ENCODE measurements at regions not wholly inside any gene's neighbourhood (a gene's known extent, or its start where the extent isn't known, plus 50 kb on each side); places are given as distances from the start of the nearest gene placed in this dataset.
"Not testable (repeated sequence)": the region's sequence is repeated elsewhere in the genome, so short reads cannot be mapped to it uniquely, and the experiment has no call there.

GRCh38 chr13:66205807-66206206, 1024.3 kb downstream of the PCDH9 start:
- no peaks in the 10 kb centered on the region for H3K36me3 Mint-ChIP-seq
- no peak for DNase-seq
- H3K27me3 Mint-ChIP-seq, result no peaks in the 10 kb centered on the region
- ATAC-seq (replicated peaks), result no peak
- H3K27ac Mint-ChIP-seq, result no peak overlapping the region
- no peaks in the 10 kb centered on the region for H3K9me3 Mint-ChIP-seq
- no peak overlapping the region for H3K4me3 Mint-ChIP-seq
- H3K4me1 Mint-ChIP-seq, result no peaks in the 10 kb centered on the region

- Mint-ChIP-seq H3K27ac (no peak overlapping the region), H3K4me3 (no peak overlapping the region), H3K27me3 (no peaks in the 10 kb centered on the region), H3K36me3 (no peaks in the 10 kb centered on the region), H3K4me1 (no peaks in the 10 kb centered on the region), H3K9me3 (peaks cover 0 to 5% of the 10 kb centered on the region in 2 donors)
- DNase-seq (no peak), ATAC-seq (replicated peaks) (peak in 1 of 2 donors; percentile 60)
Measured at GRCh38 chr13:66200555-66200954, 1029.6 kb downstream of the PCDH9 start.

DNA sequence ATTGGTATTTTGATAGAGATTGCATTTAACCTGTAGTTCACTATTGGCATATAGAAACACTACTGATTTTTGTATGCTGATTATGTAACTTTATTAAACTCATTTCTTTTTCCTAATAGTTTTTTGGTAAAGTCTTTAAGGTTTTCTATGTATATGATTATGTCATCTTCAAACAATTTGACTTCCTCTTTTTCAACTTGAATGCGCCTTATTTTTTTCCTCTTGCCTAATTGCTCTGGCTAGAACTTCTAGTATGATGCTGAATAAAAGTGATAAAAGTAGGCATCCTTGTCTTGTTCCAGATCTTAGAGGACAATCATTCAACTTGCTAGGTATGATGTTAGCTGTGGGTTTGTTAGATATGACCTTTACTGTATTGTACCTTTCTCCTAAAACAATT, 1034.9 kb downstream of the PCDH9 start:
- no peak overlapping the region for H3K4me3 Mint-ChIP-seq
- no peak for ATAC-seq (replicated peaks)
- H3K27ac Mint-ChIP-seq, result no peak overlapping the region
- H3K9me3 Mint-ChIP-seq, result peaks cover 0 to 5% of the 10 kb centered on the region in 2 donors
- no peaks in the 10 kb centered on the region for H3K36me3 Mint-ChIP-seq
- no peak for DNase-seq
- no peaks in the 10 kb centered on the region for H3K4me1 Mint-ChIP-seq
- no peaks in the 10 kb centered on the region for H3K27me3 Mint-ChIP-seq

DNA sequence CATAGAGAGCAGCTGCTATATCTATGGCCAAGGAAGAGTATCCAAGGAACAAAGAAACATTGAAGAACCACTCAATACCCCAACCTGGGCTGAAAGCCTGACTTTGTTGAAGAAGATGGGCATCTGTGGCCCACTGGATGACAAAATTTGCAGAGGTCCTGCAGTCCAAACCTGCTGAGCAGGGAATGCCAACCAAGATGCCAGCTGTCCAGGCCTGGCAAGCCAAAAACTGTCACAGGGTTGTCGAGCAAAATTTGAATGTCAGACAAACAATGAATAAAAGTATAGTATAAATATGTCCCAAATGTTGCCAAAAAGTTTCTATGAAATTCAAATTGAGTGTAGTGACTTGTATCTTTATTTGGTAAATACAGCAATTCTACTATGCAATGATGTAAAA, 1040.2 kb downstream of the PCDH9 start:
- H3K4me1 Mint-ChIP-seq, result no peaks in the 10 kb centered on the region
- no peak overlapping the region for H3K4me3 Mint-ChIP-seq
- no peaks in the 10 kb centered on the region for H3K27me3 Mint-ChIP-seq
- H3K36me3 Mint-ChIP-seq, result no peaks in the 10 kb centered on the region
- no peak overlapping the region for H3K27ac Mint-ChIP-seq
- H3K9me3 Mint-ChIP-seq, result no peaks in the 10 kb centered on the region
- ATAC-seq (replicated peaks) (no peak), DNase-seq (no peak)

DNA sequence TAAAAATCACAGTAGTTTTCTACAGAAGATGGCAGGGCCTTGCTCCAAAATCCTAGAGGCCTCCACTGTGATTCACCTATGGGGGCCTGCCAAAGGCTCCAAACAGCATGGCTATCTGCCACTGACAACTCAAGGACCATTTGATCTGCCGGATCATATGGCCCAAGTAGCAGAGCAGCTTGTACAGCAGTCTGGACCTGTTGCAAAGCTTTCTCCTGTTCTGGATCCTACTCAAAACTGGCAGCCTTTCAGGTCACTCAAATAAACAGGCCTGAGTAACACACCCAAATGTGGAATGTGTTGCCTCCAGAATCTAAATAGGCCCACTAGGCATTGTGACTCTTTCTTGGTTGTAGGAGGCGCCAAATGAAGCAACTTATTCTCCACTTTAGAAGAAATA, 1049.3 kb downstream of the PCDH9 start:
- Mint-ChIP-seq H3K27ac (no peak overlapping the region), H3K27me3 (no peaks in the 10 kb centered on the region), H3K4me1 (no peaks in the 10 kb centered on the region), H3K4me3 (no peak overlapping the region), H3K9me3 (no peaks in the 10 kb centered on the region), H3K36me3 (no peaks in the 10 kb centered on the region)
- ATAC-seq (replicated peaks), result no peak
- no peak for DNase-seq

- Mint-ChIP-seq H3K9me3 (no peaks in the 10 kb centered on the region), H3K36me3 (no peaks in the 10 kb centered on the region), H3K4me1 (no peaks in the 10 kb centered on the region), H3K27ac (no peak overlapping the region), H3K27me3 (no peaks in the 10 kb centered on the region), H3K4me3 (no peak overlapping the region)
- DNase-seq (no peak), ATAC-seq (replicated peaks) (no peak)
Measured at GRCh38 chr13:66171920-66172319, 1058.2 kb downstream of the PCDH9 start.

- H3K4me3 Mint-ChIP-seq, result no peak overlapping the region
- H3K9me3 Mint-ChIP-seq, result no peaks in the 10 kb centered on the region
- H3K36me3 Mint-ChIP-seq, result no peaks in the 10 kb centered on the region
- DNase-seq (no peak), ATAC-seq (replicated peaks) (no peak)
- H3K27me3 Mint-ChIP-seq, result no peaks in the 10 kb centered on the region
- H3K4me1 Mint-ChIP-seq, result peaks cover 2 to 7% of the 10 kb centered on the region in 2 donors
- no peak overlapping the region for H3K27ac Mint-ChIP-seq
Measured at GRCh38 chr13:66162470-66162869, 1067.7 kb downstream of the PCDH9 start.

DNA sequence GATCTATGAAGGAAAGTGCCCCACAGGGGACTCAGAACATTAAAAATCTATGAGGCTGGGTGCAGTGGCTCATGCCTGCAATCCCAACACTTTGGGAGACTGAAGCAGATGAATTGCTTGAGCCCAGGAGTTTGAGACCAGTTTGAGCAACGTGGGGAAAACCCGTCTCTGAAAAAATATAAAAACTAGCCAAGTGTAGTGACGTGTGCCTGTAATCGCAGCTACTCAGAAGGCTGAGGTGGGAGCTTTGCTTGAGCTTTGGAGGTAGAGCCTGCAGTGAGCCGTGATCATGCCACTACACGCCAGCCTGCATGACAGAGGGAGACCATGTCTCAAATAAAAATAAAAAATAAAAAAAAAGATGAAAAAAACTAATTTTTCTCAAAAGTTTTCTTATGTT, 1070.6 kb downstream of the PCDH9 start:
- Mint-ChIP-seq H3K36me3 (no peaks in the 10 kb centered on the region), H3K4me1 (peaks cover 2 to 7% of the 10 kb centered on the region in 2 donors), H3K4me3 (no peak overlapping the region), H3K27ac (no peak overlapping the region), H3K27me3 (no peaks in the 10 kb centered on the region), H3K9me3 (no peaks in the 10 kb centered on the region)
- ATAC-seq (replicated peaks) (peak; percentile 61 to 63), DNase-seq (no peak)

DNA sequence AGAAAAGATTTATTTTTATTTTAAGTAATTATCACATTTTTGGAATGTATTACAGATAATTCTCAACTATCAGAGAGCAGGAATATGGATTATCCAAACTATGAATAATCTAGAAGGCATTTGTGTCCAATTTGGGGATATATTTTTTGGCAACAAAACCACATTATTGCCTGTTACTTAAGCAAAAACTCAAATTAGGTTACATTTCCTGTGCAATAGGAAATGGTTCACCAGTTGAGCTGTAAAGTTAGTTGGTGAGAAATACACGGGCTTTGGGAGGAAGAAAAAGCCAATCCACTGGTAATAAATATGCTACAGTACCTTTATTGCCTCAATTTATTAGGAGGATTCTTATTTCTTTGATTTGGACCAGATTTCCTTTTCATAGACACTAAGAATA, 1075.2 kb downstream of the PCDH9 start:
- no peak for ATAC-seq (replicated peaks)
- Mint-ChIP-seq H3K36me3 (no peaks in the 10 kb centered on the region), H3K4me3 (no peak overlapping the region), H3K27ac (no peak overlapping the region), H3K27me3 (no peaks in the 10 kb centered on the region), H3K9me3 (no peaks in the 10 kb centered on the region), H3K4me1 (peaks cover 2 to 7% of the 10 kb centered on the region in 2 donors)
- DNase-seq, result no peak

- H3K36me3 Mint-ChIP-seq, result no peaks in the 10 kb centered on the region
- no peaks in the 10 kb centered on the region for H3K9me3 Mint-ChIP-seq
- no peak overlapping the region for H3K4me3 Mint-ChIP-seq
- no peak for DNase-seq
- no peak for ATAC-seq (replicated peaks)
- no peak overlapping the region for H3K27ac Mint-ChIP-seq
- no peaks in the 10 kb centered on the region for H3K27me3 Mint-ChIP-seq
- H3K4me1 Mint-ChIP-seq, result peaks cover 0 to 2% of the 10 kb centered on the region in 2 donors
Measured at GRCh38 chr13:66154354-66154753, 1075.8 kb downstream of the PCDH9 start.

- DNase-seq (no peak), ATAC-seq (replicated peaks) (no peak)
- H3K27me3 Mint-ChIP-seq, result no peaks in the 10 kb centered on the region
- H3K36me3 Mint-ChIP-seq, result no peaks in the 10 kb centered on the region
- no peaks in the 10 kb centered on the region for H3K4me1 Mint-ChIP-seq
- H3K27ac Mint-ChIP-seq, result no peak overlapping the region
- H3K4me3 Mint-ChIP-seq, result no peak overlapping the region
- no peaks in the 10 kb centered on the region for H3K9me3 Mint-ChIP-seq
Measured at GRCh38 chr13:66152596-66152995, 1077.5 kb downstream of the PCDH9 start.

- peaks cover 7 to 17% of the 10 kb centered on the region in 2 donors for H3K4me1 Mint-ChIP-seq
- not testable (repeated sequence) for H3K27me3 Mint-ChIP-seq; H3K4me3 Mint-ChIP-seq; DNase-seq; H3K27ac Mint-ChIP-seq; ATAC-seq (replicated peaks); H3K9me3 Mint-ChIP-seq; H3K36me3 Mint-ChIP-seq
Measured at GRCh38 chr13:66144357-66144756, 1085.8 kb downstream of the PCDH9 start.

DNA sequence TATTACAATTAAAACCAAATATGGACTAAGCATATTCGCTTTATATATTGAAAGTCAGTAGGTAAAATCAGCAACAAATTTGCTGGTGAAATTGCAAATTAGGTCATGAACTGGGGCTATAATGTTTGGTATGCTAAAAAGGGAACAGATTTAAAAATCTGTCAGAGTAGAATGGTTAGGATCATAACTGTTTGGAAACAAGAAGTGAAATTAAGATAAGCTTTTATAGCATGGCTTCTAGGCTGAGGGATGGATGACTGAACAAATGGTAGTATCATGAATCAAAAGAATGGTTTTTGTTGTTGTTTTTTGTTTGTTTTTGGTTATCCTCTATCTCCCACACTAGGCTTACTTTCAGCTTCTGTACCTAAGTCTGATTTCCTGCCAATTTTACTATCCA, 1090.4 kb downstream of the PCDH9 start:
- Mint-ChIP-seq H3K4me1 (peaks cover 20 to 38% of the 10 kb centered on the region in 2 donors), H3K27me3 (no peaks in the 10 kb centered on the region), H3K9me3 (peaks cover 0 to 2% of the 10 kb centered on the region in 2 donors), H3K4me3 (peak overlapping the region; percentile 28 to 53), H3K27ac (peak overlapping the region; percentile 90), H3K36me3 (no peaks in the 10 kb centered on the region)
- ATAC-seq (replicated peaks) (peak; percentile 38 to 47), DNase-seq (no peak)

GRCh38 chr13:66139250-66139649, 1090.9 kb downstream of the PCDH9 start:
- no peaks in the 10 kb centered on the region for H3K27me3 Mint-ChIP-seq
- peaks cover 20 to 38% of the 10 kb centered on the region in 2 donors for H3K4me1 Mint-ChIP-seq
- no peak for DNase-seq
- peaks cover 0 to 2% of the 10 kb centered on the region in 2 donors for H3K9me3 Mint-ChIP-seq
- H3K4me3 Mint-ChIP-seq, result peak overlapping the region in 1 of 2 donors; percentile 7
- no peak overlapping the region for H3K27ac Mint-ChIP-seq
- no peaks in the 10 kb centered on the region for H3K36me3 Mint-ChIP-seq
- no peak for ATAC-seq (replicated peaks)

DNA sequence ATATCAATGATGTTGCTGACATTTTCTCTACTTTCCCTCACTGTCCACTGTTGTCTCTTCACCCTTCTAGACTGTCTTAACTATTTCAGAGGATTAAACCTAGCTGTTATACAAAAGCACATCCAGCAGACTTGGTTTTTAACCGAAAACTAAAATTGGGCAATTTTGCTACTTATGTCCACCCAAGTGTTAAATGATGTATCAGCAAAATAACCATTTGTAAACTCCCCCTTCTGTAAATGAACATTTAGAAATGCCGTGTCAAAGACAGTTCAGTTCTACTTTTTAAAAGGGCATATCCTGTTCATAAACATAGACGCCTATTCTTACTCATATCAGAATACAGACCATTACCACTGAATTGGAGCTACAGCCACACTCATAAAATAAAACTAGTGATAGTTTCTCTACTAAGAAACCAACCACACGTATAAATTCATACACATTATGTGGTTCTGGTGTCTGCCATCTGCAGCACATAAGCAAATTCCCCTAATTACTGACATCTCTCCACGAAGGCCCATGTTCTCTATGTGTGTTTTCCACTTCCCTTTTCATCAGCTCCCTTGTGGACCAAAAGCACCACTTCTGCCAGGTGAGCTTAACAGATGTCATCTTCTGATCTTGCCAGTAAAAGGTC, 1091.8 kb downstream of the PCDH9 start:
- ATAC-seq (replicated peaks) (peak; percentile 94 to 95), DNase-seq (peak; percentile 62)
- Mint-ChIP-seq H3K36me3 (no peaks in the 10 kb centered on the region), H3K4me1 (peaks cover 20 to 38% of the 10 kb centered on the region in 2 donors), H3K27me3 (no peaks in the 10 kb centered on the region), H3K27ac (peak overlapping the region; percentile 78), H3K4me3 (peak overlapping the region; percentile 22 to 65), H3K9me3 (peaks cover 0 to 2% of the 10 kb centered on the region in 2 donors)
